Tibial nerve (tissue), 4 donors: ENCODE measurements at regions not wholly inside any gene's neighbourhood (a gene's known extent, or its start where the extent isn't known, plus 50 kb on each side); places are given as distances from the start of the nearest gene placed in this dataset.

ENCODE experiments used
- CTCF ChIP-seq, 5 experiments: fragments of 200-600 bp in 3 of 5; fragments of 450-650 bp in 2 of 5; sonication (generic) in 3 of 5; IDR thresholded peaks; one replicate each; pipeline ENCODE4 v1.5.1; 2016 to 2019; ENCODE audit warnings: antibody characterized with exemption in 5 of 5, mild to moderate bottlenecking in 3 of 5, moderate library complexity in 2 of 5
- EP300 ChIP-seq, 2 donors: sonication (generic); formaldehyde crosslinking; IDR thresholded peaks; one replicate each; pipeline ENCODE4 v1.6.1; 2017; ENCODE audit warnings: antibody characterized with exemption in 2 of 2, mild to moderate bottlenecking in 1 of 2
- POLR2A ChIP-seq, 2 donors: fragments of 450-650 bp; IDR thresholded peaks; one replicate each; pipeline ENCODE4 v1.6.1; 2017; ENCODE audit warnings: antibody characterized with exemption in 2 of 2, mild to moderate bottlenecking in 2 of 2, moderate library complexity in 2 of 2

GRCh38 chr4:18846313-18846712, 824.8 kb upstream of the LCORL start:
- TF ChIP-seq POLR2A (IDR thresholded peaks at IDR 0.05) (no peak), EP300 (IDR thresholded peaks at IDR 0.05) (no peak), CTCF (IDR thresholded peaks at IDR 0.05) (no peak)
